ENCODE measurements at regions not wholly inside any gene's neighbourhood (a gene's known extent, or its start where the extent isn't known, plus 50 kb on each side); places are given as distances from the start of the nearest gene placed in this dataset.

DNA sequence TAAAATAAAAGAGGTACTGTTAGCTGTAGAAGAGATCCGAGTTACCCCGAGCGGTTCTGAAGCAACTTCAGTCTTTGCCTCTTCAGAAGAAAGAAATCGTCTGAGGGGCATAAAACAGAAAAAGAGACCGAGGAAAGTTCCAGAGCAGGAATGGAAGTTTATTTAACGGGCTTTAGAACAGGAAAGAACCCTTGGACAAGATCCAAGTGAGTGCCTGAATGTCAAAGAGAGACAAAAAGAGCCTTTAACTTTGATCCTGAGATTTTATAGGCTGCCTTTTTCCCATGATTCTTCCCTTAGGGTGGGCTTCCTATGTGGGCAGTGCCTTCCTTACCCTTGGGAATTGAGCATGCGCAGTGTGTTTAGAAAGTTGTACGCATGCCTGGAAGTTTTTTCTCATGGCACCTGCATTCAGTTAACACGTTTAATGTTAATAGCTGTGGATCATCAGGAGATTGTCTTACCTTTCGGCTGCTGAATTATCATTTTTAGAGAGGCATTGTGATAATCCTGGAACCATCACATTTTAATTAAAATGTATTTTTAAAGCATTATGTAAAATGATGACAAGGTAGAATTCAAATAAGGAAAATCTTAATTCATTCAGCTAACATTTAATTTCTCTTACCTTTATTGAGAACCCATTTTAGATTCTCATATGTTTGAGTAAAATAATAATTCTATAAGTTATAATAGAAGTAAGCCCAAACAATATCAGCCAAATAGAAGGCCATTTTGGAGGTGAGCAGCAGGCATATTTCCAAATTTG is 269.5 kb upstream of the ZSWIM2 start:
- no peaks in the 10 kb centered on the region for H3K27me3 ChIP-seq (ENCODE audit: low read depth)
- H3K9me3 ChIP-seq (replicated peaks): no peaks in the 10 kb centered on the region
- DNase-seq: no peak
- H3K36me3 ChIP-seq: no peaks in the 10 kb centered on the region
- H3K4me1 ChIP-seq: no peaks in the 10 kb centered on the region
- no peak overlapping the region for H3K27ac ChIP-seq (replicated peaks)
- no peak overlapping the region for H3K4me3 ChIP-seq
- TF ChIP-seq, protein P1, sequence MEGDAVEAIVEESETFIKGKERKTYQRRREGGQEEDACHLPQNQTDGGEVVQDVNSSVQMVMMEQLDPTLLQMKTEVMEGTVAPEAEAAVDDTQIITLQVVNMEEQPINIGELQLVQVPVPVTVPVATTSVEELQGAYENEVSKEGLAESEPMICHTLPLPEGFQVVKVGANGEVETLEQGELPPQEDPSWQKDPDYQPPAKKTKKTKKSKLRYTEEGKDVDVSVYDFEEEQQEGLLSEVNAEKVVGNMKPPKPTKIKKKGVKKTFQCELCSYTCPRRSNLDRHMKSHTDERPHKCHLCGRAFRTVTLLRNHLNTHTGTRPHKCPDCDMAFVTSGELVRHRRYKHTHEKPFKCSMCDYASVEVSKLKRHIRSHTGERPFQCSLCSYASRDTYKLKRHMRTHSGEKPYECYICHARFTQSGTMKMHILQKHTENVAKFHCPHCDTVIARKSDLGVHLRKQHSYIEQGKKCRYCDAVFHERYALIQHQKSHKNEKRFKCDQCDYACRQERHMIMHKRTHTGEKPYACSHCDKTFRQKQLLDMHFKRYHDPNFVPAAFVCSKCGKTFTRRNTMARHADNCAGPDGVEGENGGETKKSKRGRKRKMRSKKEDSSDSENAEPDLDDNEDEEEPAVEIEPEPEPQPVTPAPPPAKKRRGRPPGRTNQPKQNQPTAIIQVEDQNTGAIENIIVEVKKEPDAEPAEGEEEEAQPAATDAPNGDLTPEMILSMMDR (IDR thresholded peaks at IDR 0.05; ENCODE audit: borderline replicate concordance): no peak
- intact Hi-C loops (cut with micrococcal nuclease): no loop called here

DNA sequence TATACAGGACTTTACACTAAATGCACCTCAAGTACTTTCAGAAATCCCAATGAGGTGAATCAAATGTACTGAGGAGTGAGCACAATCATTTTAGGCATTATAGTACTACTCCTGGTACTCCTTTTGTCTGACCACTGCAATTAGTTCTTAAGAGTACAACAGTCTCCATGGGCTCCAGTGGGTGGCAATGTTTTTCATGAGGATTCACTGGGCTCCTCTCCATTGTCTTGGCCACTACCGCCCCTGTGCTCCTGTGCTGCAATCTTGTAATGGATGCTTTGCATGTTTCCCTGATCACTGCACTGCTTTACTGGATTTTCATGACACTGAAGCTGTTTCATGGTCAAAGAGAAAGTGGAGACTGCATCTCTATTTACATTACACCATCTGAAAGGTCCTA is 268.5 kb upstream of the ZSWIM2 start:
- no peaks in the 10 kb centered on the region for H3K27me3 ChIP-seq (ENCODE audit: low read depth)
- intact Hi-C loops (cut with micrococcal nuclease): no loop called here
- H3K27ac ChIP-seq (replicated peaks): no peak overlapping the region
- DNase-seq: no peak
- no peaks in the 10 kb centered on the region for H3K36me3 ChIP-seq
- TF ChIP-seq, protein P1 (IDR thresholded peaks at IDR 0.05; ENCODE audit: borderline replicate concordance): no peak
- no peaks in the 10 kb centered on the region for H3K9me3 ChIP-seq (replicated peaks)
- no peaks in the 10 kb centered on the region for H3K4me1 ChIP-seq
- no peak overlapping the region for H3K4me3 ChIP-seq

DNA sequence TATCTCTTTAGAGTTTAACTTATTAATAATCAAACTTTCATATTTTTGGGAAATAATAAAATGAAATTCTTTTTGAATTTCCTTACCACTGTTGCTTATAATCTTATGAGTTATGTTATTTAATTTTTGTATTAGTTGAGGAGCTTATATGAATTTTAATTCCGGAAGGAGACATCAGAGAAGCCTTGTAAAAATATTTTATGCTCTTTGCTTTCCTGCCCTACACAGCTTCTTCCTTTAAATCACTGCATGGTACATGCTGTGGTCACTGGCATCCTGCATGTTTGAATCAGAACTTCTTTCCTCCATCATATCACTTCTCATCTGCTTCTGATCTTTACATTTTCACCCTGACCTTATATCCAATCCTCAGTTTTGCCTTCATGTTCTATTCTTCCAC is 266.7 kb upstream of the ZSWIM2 start:
- TF ChIP-seq, protein P1 (IDR thresholded peaks at IDR 0.05; ENCODE audit: borderline replicate concordance): no peak
- intact Hi-C loops (cut with micrococcal nuclease): no loop called here
- H3K9me3 ChIP-seq (replicated peaks): no peaks in the 10 kb centered on the region
- no peaks in the 10 kb centered on the region for H3K36me3 ChIP-seq
- H3K27me3 ChIP-seq (ENCODE audit: low read depth): no peaks in the 10 kb centered on the region
- H3K4me3 ChIP-seq: no peak overlapping the region
- H3K4me1 ChIP-seq: no peaks in the 10 kb centered on the region
- DNase-seq: no peak
- no peak overlapping the region for H3K27ac ChIP-seq (replicated peaks)

DNA sequence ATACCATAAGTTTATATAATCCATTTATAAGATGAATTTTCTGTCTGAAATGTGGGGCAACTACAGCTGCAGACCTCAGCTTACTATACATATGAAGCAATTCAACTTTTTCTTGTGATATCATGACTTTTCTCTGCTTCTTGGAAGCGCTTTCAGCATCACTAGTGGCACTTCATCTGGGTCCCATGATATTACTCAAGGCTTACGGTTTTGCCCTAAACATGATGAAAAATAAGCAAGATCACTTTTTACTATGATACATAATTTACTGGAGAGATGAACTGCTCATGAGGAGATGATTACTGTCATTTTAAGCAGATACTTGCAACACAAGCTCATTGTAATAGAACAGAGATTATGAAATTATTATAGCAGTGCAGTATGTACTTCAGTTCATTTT is 258.0 kb upstream of the ZSWIM2 start:
- Histone ChIP-seq H3K27ac (replicated peaks) (no peak overlapping the region), H3K36me3 (no peaks in the 10 kb centered on the region), H3K27me3 (ENCODE audit: low read depth) (no peaks in the 10 kb centered on the region), H3K4me3 (no peak overlapping the region), H3K9me3 (replicated peaks) (no peaks in the 10 kb centered on the region), H3K4me1 (no peaks in the 10 kb centered on the region)
- intact Hi-C loops (cut with micrococcal nuclease): no loop called here
- DNase-seq: no peak
- TF ChIP-seq, protein P1 (IDR thresholded peaks at IDR 0.05; ENCODE audit: borderline replicate concordance): no peak

DNA sequence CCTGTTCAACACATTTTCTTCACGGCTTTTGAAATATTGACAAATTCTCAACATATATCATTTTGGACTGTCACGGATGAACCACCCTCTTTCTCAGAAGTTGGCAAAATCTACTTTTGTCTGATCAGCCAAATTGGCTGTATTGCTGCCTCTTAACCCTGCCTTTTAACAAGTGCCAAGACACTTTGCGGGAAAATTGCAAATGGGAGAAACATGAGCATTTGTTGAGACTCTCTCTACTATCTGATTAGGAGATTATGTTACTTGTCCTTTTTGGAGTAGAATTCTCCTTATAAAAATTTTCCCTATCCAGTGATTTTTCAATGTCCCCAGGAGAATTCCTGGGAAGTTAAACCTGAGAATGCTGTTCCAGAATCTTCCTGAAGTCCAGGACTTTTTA is 256.2 kb upstream of the ZSWIM2 start:
- TF ChIP-seq, protein P1 (IDR thresholded peaks at IDR 0.05; ENCODE audit: borderline replicate concordance): no peak
- intact Hi-C loops (cut with micrococcal nuclease): no loop called here
- peaks cover 5% of the 10 kb centered on the region for H3K9me3 ChIP-seq (replicated peaks)

More for the DNA sequence above, 256.2 kb upstream of the ZSWIM2 start:
- DNase-seq: no peak
- Histone ChIP-seq H3K36me3 (no peaks in the 10 kb centered on the region), H3K4me3 (no peak overlapping the region), H3K4me1 (no peaks in the 10 kb centered on the region), H3K27ac (replicated peaks) (no peak overlapping the region), H3K27me3 (ENCODE audit: low read depth) (no peaks in the 10 kb centered on the region)

Measured in left ventricle myocardium inferior (tissue), 1 donor.